GM12878 (cell line): ENCODE measurements at regions not wholly inside any gene's neighbourhood (a gene's known extent, or its start where the extent isn't known, plus 50 kb on each side); places are given as distances from the start of the nearest gene placed in this dataset.

Experiments used
- BCL11A ChIP-seq: IDR thresholded peaks from 2 replicates; pipeline ENCODE4 v1.6.1; 2011; ENCODE audit warnings: low read depth, low read length
- CEBPB ChIP-seq, 2 experiments: fragments of 150-350 bp in 1 of 2; IDR thresholded peaks; 2 replicates each; pipeline ENCODE4 v1.6.1; 2012 to 2014; ENCODE audit warnings: low read depth in 2 of 2, low read length in 2 of 2, borderline replicate concordance in 1 of 2, inconsistent platforms in 1 of 2
- CHD4 ChIP-seq: fragments of 200-600 bp; sonication (generic); IDR thresholded peaks from 2 replicates; pipeline ENCODE4 v1.6.1; 2016; ENCODE audit warnings: mild to moderate bottlenecking
- CUX1 ChIP-seq: IDR thresholded peaks from 2 replicates; pipeline ENCODE4 v1.6.1; 2012; ENCODE audit warnings: improper control_type of control experiment, low read depth, low read length; ENCODE audit not compliant: insufficient replicate concordance
- EP300 ChIP-seq, 2 experiments: fragments of 150-350 bp in 1 of 2; IDR thresholded peaks; 2 replicates each; pipeline ENCODE4 v1.6.1; 2011 to 2012; ENCODE audit warnings: low read depth in 2 of 2, low read length in 2 of 2, borderline replicate concordance in 1 of 2, improper control_type of control experiment in 1 of 2, inconsistent platforms in 1 of 2; ENCODE audit not compliant: control insufficient read depth in 1 of 2
- ETV6 ChIP-seq, 2 experiments: fragments of 450-650 bp in 1 of 2; IDR thresholded peaks in 1 of 2; conservative IDR thresholded peaks in 1 of 2; 2 replicates each; pipeline ENCODE4 v1.6.1; 2014; ENCODE audit warnings: antibody characterized with exemption in 1 of 2, borderline replicate concordance in 1 of 2, low read depth in 1 of 2, mild to moderate bottlenecking in 1 of 2, moderate library complexity in 1 of 2
- MTA2 ChIP-seq: fragments of 450-650 bp; IDR thresholded peaks from 2 replicates; pipeline ENCODE4 v1.6.1; 2016; ENCODE audit warnings: low read depth, mild to moderate bottlenecking, moderate library complexity
- MYB ChIP-seq: fragments of 150-350 bp; IDR thresholded peaks from 2 replicates; pipeline ENCODE4 v1.6.1; 2014; ENCODE audit warnings: mild to moderate bottlenecking, low read depth, low read length, borderline replicate concordance
- NFXL1 ChIP-seq: fragments of 450-650 bp; IDR thresholded peaks from 2 replicates; pipeline ENCODE4 v1.6.1; 2017; ENCODE audit warnings: antibody characterized with exemption, mild to moderate bottlenecking, borderline replicate concordance
- POLR2AphosphoS2 ChIP-seq: IDR thresholded peaks from 2 replicates; pipeline ENCODE4 v1.6.1; 2011; ENCODE audit warnings: low read depth, mild to moderate bottlenecking, low read length, improper control_type of control experiment, moderate library complexity
- RAD21 ChIP-seq: IDR thresholded peaks from 2 replicates; pipeline ENCODE4 v1.6.1; 2011; ENCODE audit warnings: mild to moderate bottlenecking, low read depth, low read length, moderate library complexity; ENCODE audit not compliant: insufficient read depth
- RB1 ChIP-seq: fragments of 450-650 bp; formaldehyde crosslinking; IDR thresholded peaks from 2 replicates; pipeline ENCODE4 v1.6.1; 2017; ENCODE audit warnings: mild to moderate bottlenecking, borderline replicate concordance
- SIN3A ChIP-seq: IDR thresholded peaks from 2 replicates; pipeline ENCODE4 v1.6.1; 2012; ENCODE audit warnings: low read depth, low read length, improper control_type of control experiment
- SKIL ChIP-seq: fragments of 450-650 bp; IDR thresholded peaks from 2 replicates; pipeline ENCODE4 v1.6.1; 2017; ENCODE audit warnings: mild to moderate bottlenecking, low read depth, inconsistent platforms; ENCODE audit not compliant: poor library complexity, severe bottlenecking
- TBL1XR1 ChIP-seq: IDR thresholded peaks from 2 replicates; pipeline ENCODE4 v1.6.1; 2012; ENCODE audit warnings: low read depth, low read length, improper control_type of control experiment
- ZBTB11 ChIP-seq: fragments of 450-650 bp; formaldehyde crosslinking; IDR thresholded peaks from 2 replicates; pipeline ENCODE4 v1.5.0; 2022; ENCODE audit warnings: mild to moderate bottlenecking, missing genetic modification characterization

GRCh38 chr3:31213869-31214486, 318.7 kb upstream of the STT3B start (continued):
- TF ChIP-seq NFXL1, result no peak
- TF ChIP-seq TBL1XR1, result peak; percentile 91
- no peak for TF ChIP-seq BCL11A
- TF ChIP-seq CHD4, result no peak
- TF ChIP-seq ZBTB11, result no peak
- 0 out of 2 replicates have a peak, but pooled peaks have one; percentile 36 for TF ChIP-seq MYB
- peak in 1 of 2 experiments; percentile 52; a peak in 1 of 4 replicates for TF ChIP-seq CEBPB (IDR thresholded peaks at IDR 0.05; ENCODE audit: borderline replicate concordance in 1 of 2, low read depth in 2 of 2, low read length in 2 of 2)
- TF ChIP-seq SKIL, result peak; percentile 39
- no peak for TF ChIP-seq CUX1
- no peak for TF ChIP-seq SIN3A
- TF ChIP-seq MTA2, result peak; percentile 61; the same call in 1 of the 2 replicates
- TF ChIP-seq ETV6 (conservative IDR thresholded peaks at IDR 0.05 in 1 of 2, IDR thresholded peaks at IDR 0.05 in 1 of 2; ENCODE audit: borderline replicate concordance in 1 of 2, low read depth in 1 of 2), result peak in 1 of 2 experiments; percentile 47; a peak in 1 of 4 replicates
- no peak for TF ChIP-seq POLR2AphosphoS2
- TF ChIP-seq RAD21, result no peak
- peak; percentile 25 to 67; a peak in 2 of 4 replicates for TF ChIP-seq EP300 (IDR thresholded peaks at IDR 0.05; ENCODE audit: borderline replicate concordance in 1 of 2, control insufficient read depth in 1 of 2, low read depth in 2 of 2, low read length in 2 of 2)
- TF ChIP-seq RB1, result no peak
